ENCODE measurements at regions not wholly inside any gene's neighbourhood (a gene's known extent, or its start where the extent isn't known, plus 50 kb on each side); places are given as distances from the start of the nearest gene placed in this dataset.

- no peak for TF ChIP-seq CTCF (conservative IDR thresholded peaks at IDR 0.05 in 1 of 2, IDR thresholded peaks at IDR 0.05 in 1 of 2; ENCODE audit: low read depth in 1 of 2, low read length in 2 of 2)
- TF ChIP-seq EZH2 (IDR thresholded peaks at IDR 0.05; ENCODE audit: low read length, missing control alignments): no peak
Measured at GRCh38 chr13:111484959-111485358, 164.5 kb downstream of the TEX29 start.
